Neutrophil (primary cell): ENCODE measurements at regions not wholly inside any gene's neighbourhood (a gene's known extent, or its start where the extent isn't known, plus 50 kb on each side); places are given as distances from the start of the nearest gene placed in this dataset.

ENCODE experiments used
- H3K27ac ChIP-seq: fragments of 200-600 bp; sonication (generic); 2 replicates; pipeline ENCODE4 v1.5.1; 2016; ENCODE audit warnings: mild to moderate bottlenecking, moderate library complexity
- H3K27me3 ChIP-seq: fragments of 200-600 bp; sonication (generic); 2 replicates; pipeline ENCODE4 v1.6.0; 2016; ENCODE audit warnings: mild to moderate bottlenecking
- H3K36me3 ChIP-seq: fragments of 200-600 bp; sonication (generic); 2 replicates; pipeline ENCODE4 v1.5.1; 2017
- H3K4me1 ChIP-seq, 2 experiments: fragments of 200-600 bp in 1 of 2; sonication (generic) in 1 of 2; 1 replicate in 1 of 2; 2 replicates in 1 of 2; pipeline versions ENCODE4 v1.5.1 to v1.6.1; 2013 to 2016; ENCODE audit warnings: low read depth in 1 of 2, low read length in 1 of 2, mild to moderate bottlenecking in 1 of 2, moderate library complexity in 1 of 2; ENCODE audit not compliant: control insufficient read depth in 1 of 2, insufficient read depth in 1 of 2
- H3K4me3 ChIP-seq, 2 experiments: fragments of 200-600 bp in 1 of 2; sonication (generic) in 1 of 2; 1 replicate in 1 of 2; 2 replicates in 1 of 2; pipeline ENCODE4 v1.5.1; 2013 to 2016; ENCODE audit warnings: low read depth in 1 of 2, low read length in 1 of 2, mild to moderate bottlenecking in 1 of 2, moderate library complexity in 1 of 2
- H3K9me3 ChIP-seq: fragments of 200-600 bp; sonication (generic); 2 replicates; pipeline ENCODE4 v1.5.1; 2016
- CTCF ChIP-seq: fragments of 200-600 bp; sonication (generic); IDR thresholded peaks from 2 replicates; pipeline ENCODE4 v1.5.1; 2016; ENCODE audit warnings: antibody characterized with exemption

GRCh38 chr17:72394531-72394930, 273.7 kb downstream of the SOX9 start:
- no peak overlapping the region for H3K27ac ChIP-seq
- no peak overlapping the region for H3K4me3 ChIP-seq
- H3K27me3 ChIP-seq, result no peaks in the 10 kb centered on the region
- no peaks in the 10 kb centered on the region for H3K4me1 ChIP-seq
- no peaks in the 10 kb centered on the region for H3K9me3 ChIP-seq
- no peak for TF ChIP-seq CTCF
- H3K36me3 ChIP-seq, result no peaks in the 10 kb centered on the region

DNA sequence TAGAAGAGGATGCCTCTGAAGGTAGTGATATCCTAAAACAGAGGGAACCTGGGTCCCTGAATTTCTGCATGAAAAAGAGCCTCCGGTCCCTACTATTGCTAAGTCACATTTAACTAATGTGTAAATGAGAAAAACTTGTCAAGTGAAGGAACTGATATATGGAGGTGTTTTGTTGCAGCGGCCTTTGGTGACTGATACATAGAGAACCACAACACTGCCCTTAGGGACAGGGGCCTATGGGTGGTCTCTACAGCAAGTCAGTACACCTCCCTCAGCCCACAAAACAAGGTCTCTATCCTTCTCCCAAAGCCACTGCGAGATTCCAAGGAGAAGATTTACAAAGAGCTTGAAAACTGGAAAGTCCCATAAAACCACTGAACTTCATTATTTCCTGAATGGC, 275.3 kb downstream of the SOX9 start:
- Histone ChIP-seq H3K27me3 (no peaks in the 10 kb centered on the region), H3K4me1 (no peaks in the 10 kb centered on the region), H3K4me3 (no peak overlapping the region), H3K27ac (no peak overlapping the region), H3K36me3 (no peaks in the 10 kb centered on the region), H3K9me3 (no peaks in the 10 kb centered on the region)
- no peak for TF ChIP-seq CTCF

GRCh38 chr17:72397223-72397667, 276.4 kb downstream of the SOX9 start:
- Histone ChIP-seq H3K9me3 (no peaks in the 10 kb centered on the region), H3K36me3 (no peaks in the 10 kb centered on the region), H3K27ac (no peak overlapping the region), H3K4me3 (no peak overlapping the region), H3K27me3 (no peaks in the 10 kb centered on the region), H3K4me1 (no peaks in the 10 kb centered on the region)
- no peak for TF ChIP-seq CTCF

DNA sequence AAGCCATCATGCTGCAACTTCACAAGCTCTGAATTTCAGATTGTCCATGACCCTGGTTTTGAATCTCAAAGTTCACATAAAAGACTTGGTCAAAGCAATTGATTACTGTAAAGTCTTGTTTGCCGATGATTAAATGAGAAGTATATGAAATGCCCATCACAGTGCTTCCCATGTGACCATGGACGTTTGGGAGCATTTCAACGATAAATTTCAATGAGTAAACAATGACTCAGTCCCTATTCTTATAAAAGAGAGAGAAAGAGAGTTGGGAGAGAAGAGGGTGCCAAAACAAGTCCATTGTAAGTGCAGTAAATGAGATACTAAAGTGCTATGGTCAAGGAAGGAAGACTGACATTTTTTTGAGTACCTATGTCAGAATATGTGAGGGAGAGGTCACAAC, 276.9 kb downstream of the SOX9 start:
- Histone ChIP-seq H3K27ac (no peak overlapping the region), H3K9me3 (no peaks in the 10 kb centered on the region), H3K4me3 (no peak overlapping the region), H3K27me3 (no peaks in the 10 kb centered on the region), H3K36me3 (no peaks in the 10 kb centered on the region), H3K4me1 (no peaks in the 10 kb centered on the region)
- no peak for TF ChIP-seq CTCF

DNA sequence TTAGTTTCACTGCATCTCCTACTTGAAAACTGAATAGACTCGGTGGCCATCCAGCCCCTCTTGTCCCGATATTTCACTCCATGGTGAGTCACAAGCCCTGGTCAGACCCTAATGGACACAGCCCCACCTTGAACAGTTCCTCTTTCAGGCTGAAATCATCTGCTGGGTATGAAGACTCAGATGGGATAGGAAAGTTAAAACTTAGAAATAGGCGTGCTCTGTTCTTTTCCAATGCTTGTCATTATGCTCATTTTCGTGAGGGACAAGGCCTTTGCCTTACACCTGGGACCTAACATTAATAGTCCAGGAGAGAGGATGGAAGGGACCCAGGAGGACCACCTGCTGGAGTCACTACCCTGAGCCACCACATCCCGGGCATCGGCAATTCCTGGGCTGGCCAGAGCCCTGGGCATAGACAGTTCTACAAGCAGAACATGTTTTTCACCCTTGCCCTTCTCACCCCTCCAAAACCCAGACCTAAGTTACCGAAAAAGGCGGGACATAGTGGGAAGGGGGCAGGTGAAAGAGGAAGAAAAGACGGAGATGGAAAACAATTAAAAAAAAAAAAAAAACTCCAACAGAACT, 278.3 kb downstream of the SOX9 start:
- H3K27ac ChIP-seq, result no peak overlapping the region
- no peaks in the 10 kb centered on the region for H3K4me1 ChIP-seq
- no peaks in the 10 kb centered on the region for H3K27me3 ChIP-seq
- H3K36me3 ChIP-seq, result no peaks in the 10 kb centered on the region
- H3K9me3 ChIP-seq, result no peaks in the 10 kb centered on the region
- no peak for TF ChIP-seq CTCF
- no peak overlapping the region for H3K4me3 ChIP-seq
